AG08395 (cell line): ENCODE measurements at regions not wholly inside any gene's neighbourhood (a gene's known extent, or its start where the extent isn't known, plus 50 kb on each side); places are given as distances from the start of the nearest gene placed in this dataset.

Experiments used
- DNase-seq: peaks from one replicate; pipeline ENCODE4 v3.0.0; 2012; ENCODE audit warnings: mixed read lengths, low spot score

- DNase-seq, result no peak
These were observed 195.8 kb upstream of the NEBL start for GRCh38 chr10:21092683-21093524.

- no peak for DNase-seq
These were observed 193.5 kb upstream of the NEBL start for GRCh38 chr10:21090609-21091082.

- DNase-seq, result no peak
These were observed 190.4 kb upstream of the NEBL start for GRCh38 chr10:21087476-21087875.

- no peak for DNase-seq
These were observed 187.6 kb upstream of the NEBL start for GRCh38 chr10:21084700-21085099.

GRCh38 chr10:21083861-21084260, 186.8 kb upstream of the NEBL start:
- no peak for DNase-seq

- DNase-seq, result no peak
These were observed 185.1 kb upstream of the NEBL start for GRCh38 chr10:21082206-21082605.

GRCh38 chr10:21080261-21080660, 183.2 kb upstream of the NEBL start:
- DNase-seq, result no peak

- no peak for DNase-seq
These were observed 182.2 kb upstream of the NEBL start for GRCh38 chr10:21079330-21079658.

GRCh38 chr10:21078410-21079329, 181.6 kb upstream of the NEBL start:
- DNase-seq, result peak; percentile 65

- DNase-seq, result no peak
These were observed 180.6 kb upstream of the NEBL start for GRCh38 chr10:21077681-21078080.

GRCh38 chr10:21076381-21076780, 179.3 kb upstream of the NEBL start:
- no peak for DNase-seq

- DNase-seq, result no peak
These were observed 178.8 kb upstream of the NEBL start for GRCh38 chr10:21075880-21076279.

GRCh38 chr10:21071001-21071673, 174.0 kb upstream of the NEBL start:
- no peak for DNase-seq

- DNase-seq, result no peak
These were observed 173.0 kb upstream of the NEBL start for GRCh38 chr10:21069929-21070700.

GRCh38 chr10:21069278-21069677, 172.2 kb upstream of the NEBL start:
- no peak for DNase-seq

- DNase-seq, result no peak
These were observed 171.0 kb upstream of the NEBL start for GRCh38 chr10:21068026-21068656.

- no peak for DNase-seq
These were observed 168.6 kb upstream of the NEBL start for GRCh38 chr10:21065621-21066248.

- no peak for DNase-seq
These were observed 164.9 kb upstream of the NEBL start for GRCh38 chr10:21061982-21062381.

- no peak for DNase-seq
These were observed 164.1 kb upstream of the NEBL start for GRCh38 chr10:21061184-21061583.

GRCh38 chr10:21060626-21061025, 163.5 kb upstream of the NEBL start:
- DNase-seq, result no peak

- no peak for DNase-seq
These were observed 160.9 kb upstream of the NEBL start for GRCh38 chr10:21057989-21058388.
